Vagina (tissue), 2 donors: ENCODE measurements at regions not wholly inside any gene's neighbourhood (a gene's known extent, or its start where the extent isn't known, plus 50 kb on each side); places are given as distances from the start of the nearest gene placed in this dataset.

Experiments
- DNase-seq, 2 donors: peaks; one replicate each; pipeline ENCODE4 v3.0.0-alpha.2; 2017; ENCODE audit errors: extremely low spot score in 2 of 2
- H3K27ac ChIP-seq: fragments of 200-600 bp; sonication (generic); one replicate; pipeline ENCODE4 v1.5.1; 2019
- H3K27me3 ChIP-seq: fragments of 200-600 bp; sonication (generic); one replicate; pipeline ENCODE4 v1.5.1; 2019
- H3K36me3 ChIP-seq, 2 donors: fragments of 200-600 bp; sonication (generic); one replicate each; pipeline ENCODE4 v1.5.1; 2017 to 2019
- H3K4me1 ChIP-seq: fragments of 200-600 bp; sonication (generic); one replicate; pipeline ENCODE4 v1.5.1; 2019
- H3K4me3 ChIP-seq, 2 donors: fragments of 200-600 bp; sonication (generic); 1 replicate in 1 of 2; 2 replicates in 1 of 2; pipeline ENCODE4 v1.5.1; 2016 to 2019
- H3K9me3 ChIP-seq: fragments of 200-600 bp; sonication (generic); one replicate; pipeline ENCODE4 v1.5.1; 2019
- CTCF ChIP-seq, 3 experiments: fragments of 450-650 bp in 2 of 3; fragments of 200-600 bp in 1 of 3; sonication (generic) in 1 of 3; IDR thresholded peaks; one replicate each; pipeline ENCODE4 v1.5.1; 2017 to 2019; ENCODE audit warnings: antibody characterized with exemption in 3 of 3, mild to moderate bottlenecking in 2 of 3, moderate library complexity in 2 of 3
- POLR2A ChIP-seq, 2 donors: fragments of 450-650 bp; IDR thresholded peaks; one replicate each; pipeline ENCODE4 v1.6.1; 2017; ENCODE audit warnings: antibody characterized with exemption in 2 of 2, mild to moderate bottlenecking in 2 of 2, moderate library complexity in 2 of 2
- POLR2AphosphoS5 ChIP-seq, 2 donors: sonication (generic); formaldehyde crosslinking; IDR thresholded peaks; one replicate each; pipeline ENCODE4 v1.9.0; 2017; ENCODE audit warnings: antibody characterized with exemption in 2 of 2, mild to moderate bottlenecking in 2 of 2, low read depth in 1 of 2; ENCODE audit not compliant: insufficient read depth in 1 of 2
- intact Hi-C: fragments of 100-400 bp; cut with DNase I; formaldehyde crosslinking; loops from one replicate; pipeline ENCODE4 v1.15.1; 2023

GRCh38 chr4:22201256-22201655 is 252.7 kb upstream of the KCNIP4 start:
- no peak for TF ChIP-seq POLR2AphosphoS5 (IDR thresholded peaks at IDR 0.05; ENCODE audit: insufficient read depth in 1 of 2, low read depth in 1 of 2)
- no peak for TF ChIP-seq POLR2A (IDR thresholded peaks at IDR 0.05)
- no peak for TF ChIP-seq CTCF (IDR thresholded peaks at IDR 0.05)

DNA sequence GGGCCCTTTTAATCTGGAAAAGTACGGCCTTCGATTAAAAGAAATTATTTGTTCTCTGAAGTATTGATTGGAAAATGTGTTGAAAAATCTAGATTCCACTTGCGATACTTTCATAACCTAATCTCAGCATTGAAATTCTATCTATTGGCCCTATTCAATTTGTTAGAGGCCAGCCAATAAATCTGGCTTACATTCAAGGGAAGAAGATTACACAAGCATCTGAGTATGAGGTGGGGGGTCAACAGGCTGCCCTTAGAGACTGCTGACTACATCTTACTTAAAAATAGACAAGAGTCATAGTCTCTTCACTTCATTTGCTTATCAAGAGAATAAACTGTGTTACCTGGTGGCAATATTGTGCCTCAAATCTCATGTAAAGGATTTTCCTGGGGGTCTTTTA is 248.0 kb upstream of the KCNIP4 start:
- intact Hi-C loops, result no loop called here
- H3K27ac ChIP-seq, result no peak overlapping the region
- no peak for DNase-seq

More at GRCh38 chr4:22201256-22201655, 252.7 kb upstream of the KCNIP4 start:
- Histone ChIP-seq H3K36me3 (no peaks in the 10 kb centered on the region), H3K27ac (no peak overlapping the region), H3K9me3 (no peaks in the 10 kb centered on the region), H3K4me1 (peaks cover 14% of the 10 kb centered on the region), H3K4me3 (no peak overlapping the region), H3K27me3 (no peaks in the 10 kb centered on the region)
- DNase-seq, result no peak
- intact Hi-C loops, result no loop called here

DNA sequence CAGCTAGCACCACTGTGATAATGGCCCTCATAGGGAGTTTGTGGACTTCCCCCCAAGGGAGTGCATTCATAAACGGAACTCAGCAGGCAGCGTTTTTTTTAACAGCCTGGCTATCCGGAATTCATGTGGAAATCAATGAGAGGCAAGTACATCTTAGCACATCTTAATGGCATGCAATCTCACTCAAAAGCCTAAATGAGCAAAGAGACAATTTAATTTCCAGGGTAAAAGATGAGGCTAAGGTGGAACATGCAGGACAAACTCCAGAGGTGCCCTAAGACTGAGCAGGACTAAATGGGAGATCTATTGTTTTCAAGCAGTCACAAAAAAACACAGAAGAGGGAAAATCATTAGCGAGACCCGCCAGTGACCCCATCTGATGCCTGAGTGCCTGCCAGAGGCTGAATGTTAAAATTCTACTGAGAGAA is 243.5 kb upstream of the KCNIP4 start:
- Histone ChIP-seq H3K4me1 (no peaks in the 10 kb centered on the region), H3K27me3 (no peaks in the 10 kb centered on the region), H3K9me3 (no peaks in the 10 kb centered on the region), H3K4me3 (no peak overlapping the region), H3K27ac (no peak overlapping the region), H3K36me3 (no peaks in the 10 kb centered on the region)
- DNase-seq, result no peak
- TF ChIP-seq POLR2AphosphoS5 (IDR thresholded peaks at IDR 0.05; ENCODE audit: insufficient read depth in 1 of 2, low read depth in 1 of 2), result no peak
- no peak for TF ChIP-seq CTCF (IDR thresholded peaks at IDR 0.05)
- intact Hi-C loops, result no loop called here

More for the DNA sequence above, 248.0 kb upstream of the KCNIP4 start:
- Histone ChIP-seq H3K27me3 (no peaks in the 10 kb centered on the region), H3K4me3 (no peak overlapping the region), H3K9me3 (no peaks in the 10 kb centered on the region), H3K36me3 (no peaks in the 10 kb centered on the region), H3K4me1 (peaks cover 7% of the 10 kb centered on the region)
- no peak for TF ChIP-seq CTCF (IDR thresholded peaks at IDR 0.05)
- no peak for TF ChIP-seq POLR2A (IDR thresholded peaks at IDR 0.05)
- no peak for TF ChIP-seq POLR2AphosphoS5 (IDR thresholded peaks at IDR 0.05; ENCODE audit: insufficient read depth in 1 of 2, low read depth in 1 of 2)

GRCh38 chr4:22191565-22191964 is 243.0 kb upstream of the KCNIP4 start:
- no peak overlapping the region for H3K27ac ChIP-seq
- no peaks in the 10 kb centered on the region for H3K36me3 ChIP-seq
- no peaks in the 10 kb centered on the region for H3K27me3 ChIP-seq
- H3K4me1 ChIP-seq, result no peaks in the 10 kb centered on the region
- intact Hi-C loops, result no loop called here
- TF ChIP-seq POLR2A (IDR thresholded peaks at IDR 0.05) (no peak), POLR2AphosphoS5 (IDR thresholded peaks at IDR 0.05; ENCODE audit: insufficient read depth in 1 of 2, low read depth in 1 of 2) (no peak), CTCF (IDR thresholded peaks at IDR 0.05) (no peak)
- H3K9me3 ChIP-seq, result no peaks in the 10 kb centered on the region
- no peak for DNase-seq
- no peak overlapping the region for H3K4me3 ChIP-seq

GRCh38 chr4:22190855-22191254 is 242.3 kb upstream of the KCNIP4 start:
- Histone ChIP-seq H3K36me3 (no peaks in the 10 kb centered on the region), H3K4me3 (no peak overlapping the region), H3K27ac (no peak overlapping the region), H3K9me3 (no peaks in the 10 kb centered on the region), H3K27me3 (no peaks in the 10 kb centered on the region), H3K4me1 (no peaks in the 10 kb centered on the region)
- intact Hi-C loops, result no loop called here
- no peak for DNase-seq
- TF ChIP-seq POLR2AphosphoS5 (IDR thresholded peaks at IDR 0.05; ENCODE audit: insufficient read depth in 1 of 2, low read depth in 1 of 2), result no peak
- TF ChIP-seq CTCF (IDR thresholded peaks at IDR 0.05), result no peak
